ENCODE measurements at regions not wholly inside any gene's neighbourhood (a gene's known extent, or its start where the extent isn't known, plus 50 kb on each side); places are given as distances from the start of the nearest gene placed in this dataset.

GRCh38 chr4:8709050-8709728, 116.6 kb downstream of the CPZ start:
- TF ChIP-seq CTCF (IDR thresholded peaks at IDR 0.05) (no peak), POLR2AphosphoS5 (IDR thresholded peaks at IDR 0.05; ENCODE audit: low read depth, low read length) (no peak), SIN3A (IDR thresholded peaks at IDR 0.05; ENCODE audit: borderline replicate concordance, insufficient read depth, low read depth, low read length) (no peak), TCF7L2 (IDR thresholded peaks at IDR 0.05; ENCODE audit: low read depth, low read length) (no peak), REST (IDR thresholded peaks at IDR 0.05; ENCODE audit: insufficient read depth in 1 of 2, low read depth in 2 of 2, low read length in 1 of 2) (no peak)
